Tongue (tissue), 1 donor: ENCODE measurements at regions not wholly inside any gene's neighbourhood (a gene's known extent, or its start where the extent isn't known, plus 50 kb on each side); places are given as distances from the start of the nearest gene placed in this dataset.
"Not testable (repeated sequence)": the region's sequence is repeated elsewhere in the genome, so short reads cannot be mapped to it uniquely, and the experiment has no call there.

Source experiments
- DNase-seq: peaks from one replicate; pipeline ENCODE4 v3.0.0-alpha.2; 2015

DNA sequence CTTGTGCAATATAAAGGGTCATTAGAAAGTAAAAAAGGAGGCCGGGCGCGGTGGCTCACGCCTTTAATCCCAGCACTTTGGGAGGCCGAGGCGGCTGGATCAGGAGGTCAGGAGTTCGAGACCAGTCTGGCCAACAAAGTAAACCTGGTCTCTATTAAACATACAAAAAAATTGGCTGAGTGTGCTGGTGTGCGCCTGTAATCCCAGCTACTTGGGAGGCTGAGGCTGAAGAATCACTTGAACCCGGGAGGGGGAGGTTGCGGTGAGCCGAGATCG is 102.8 kb upstream of the TMPRSS2 start:
- DNase-seq: not testable (repeated sequence)

DNA sequence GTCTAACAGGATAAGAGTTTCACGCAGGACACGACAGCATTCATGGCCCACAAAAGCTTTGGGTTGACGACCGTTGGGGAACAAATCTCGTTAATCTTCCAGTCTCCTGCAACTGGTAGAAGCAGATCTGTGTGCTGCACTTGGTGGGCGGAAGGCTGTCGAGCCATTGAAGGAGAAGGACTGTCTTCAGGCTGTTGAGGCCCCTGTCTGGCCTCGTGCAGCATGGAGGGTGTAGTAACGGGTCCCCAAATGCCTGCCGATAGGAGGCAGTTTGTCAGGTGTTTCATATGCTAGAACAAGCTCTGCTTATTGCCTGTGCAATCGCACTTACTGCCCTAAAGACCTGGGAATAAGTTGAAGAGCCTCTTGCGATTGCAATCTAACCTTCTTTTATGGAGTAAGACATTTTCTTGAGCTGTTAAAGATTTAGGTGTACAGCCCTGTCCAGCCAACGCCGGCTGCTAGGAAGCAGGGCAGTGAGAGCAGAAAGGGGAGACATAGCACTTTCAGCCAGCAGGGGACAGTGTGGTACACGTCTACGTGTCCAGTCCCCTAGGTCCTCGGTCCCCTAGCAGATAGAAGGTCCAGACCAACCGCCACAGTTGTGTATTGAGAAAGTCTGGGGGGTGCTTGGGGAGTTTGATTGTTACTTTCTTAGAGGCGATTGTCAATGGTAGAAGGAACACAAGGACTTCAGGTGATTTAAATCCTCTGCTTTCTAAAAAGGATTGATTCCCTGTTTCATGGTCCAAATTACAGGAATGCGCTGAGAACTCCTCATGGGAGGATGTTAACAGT is 102.3 kb upstream of the TMPRSS2 start:
- DNase-seq: peak; percentile 73

DNA sequence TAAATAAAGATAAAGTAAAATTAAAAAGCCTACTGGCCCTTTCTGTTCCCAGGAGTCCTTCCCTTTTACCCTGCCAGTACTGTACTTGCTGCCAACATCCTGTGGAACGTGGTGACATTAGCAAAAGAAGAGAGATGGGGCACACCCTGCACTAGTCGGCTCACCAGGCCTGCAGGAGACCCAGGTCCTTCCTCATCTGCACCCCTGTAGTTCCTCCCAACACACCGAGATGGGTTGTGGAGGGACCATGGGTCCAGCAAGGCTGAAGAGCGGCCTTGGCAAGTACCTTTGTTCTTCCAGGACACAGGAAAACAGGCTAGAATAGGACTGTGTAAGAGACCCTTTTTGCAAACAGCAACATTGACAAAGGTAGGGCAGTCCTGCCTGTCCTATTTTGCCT is 98.7 kb upstream of the TMPRSS2 start:
- no peak for DNase-seq

DNA sequence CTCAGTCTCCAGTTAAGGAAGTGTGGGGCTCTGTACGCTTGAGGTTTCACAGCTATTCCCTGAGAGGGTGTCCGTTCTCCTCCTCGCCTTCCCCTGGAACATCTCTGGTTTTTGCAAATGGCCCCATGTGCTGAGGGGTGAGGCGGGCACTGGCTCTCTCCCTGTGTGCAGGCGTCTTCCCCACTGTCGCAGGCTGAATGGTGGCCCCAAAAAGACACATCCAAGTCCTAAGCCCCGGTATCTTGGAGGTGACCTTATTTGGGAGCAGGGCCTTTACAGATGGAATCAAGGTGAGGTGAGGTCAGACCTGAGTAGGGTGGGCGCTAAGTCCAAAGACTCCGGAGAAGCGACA is 98.0 kb upstream of the TMPRSS2 start:
- no peak for DNase-seq

DNA sequence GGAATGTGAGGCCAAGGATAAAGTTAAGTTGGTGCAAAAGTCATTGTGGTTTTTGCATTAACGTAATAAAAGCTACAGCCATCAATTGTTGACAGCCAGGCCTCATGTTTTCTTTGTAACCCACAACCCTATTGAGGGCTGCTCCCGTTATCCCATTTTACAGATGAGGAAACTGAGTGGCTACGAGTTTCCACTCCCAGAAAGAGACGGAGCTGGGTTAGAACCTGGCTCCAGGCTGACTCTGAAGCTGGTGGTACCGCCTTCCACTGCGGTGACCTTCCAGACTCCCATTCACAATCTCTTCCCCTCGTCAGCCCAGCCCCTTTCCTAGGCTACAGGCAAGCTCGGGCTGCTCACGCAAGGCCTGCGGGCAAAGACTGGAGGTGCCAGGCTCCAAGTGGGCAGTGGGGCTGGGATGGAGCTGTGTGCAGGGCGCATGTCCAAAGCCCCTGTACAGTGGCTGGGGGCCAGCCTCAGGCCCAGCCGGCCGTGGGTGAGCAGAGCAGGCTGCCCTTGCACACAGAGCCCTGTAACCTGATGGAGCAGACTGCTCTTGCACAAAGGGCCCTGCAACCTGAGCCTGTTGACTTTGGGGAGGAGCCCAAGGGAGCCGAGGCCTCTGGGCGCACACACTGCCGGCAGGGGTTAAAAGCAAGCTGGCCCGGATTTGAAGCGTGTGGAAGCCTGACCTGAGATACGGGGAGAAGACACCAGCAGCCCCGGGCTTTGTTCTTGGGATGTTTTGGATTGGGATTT is 97.4 kb upstream of the TMPRSS2 start:
- peak; percentile 27 for DNase-seq

DNA sequence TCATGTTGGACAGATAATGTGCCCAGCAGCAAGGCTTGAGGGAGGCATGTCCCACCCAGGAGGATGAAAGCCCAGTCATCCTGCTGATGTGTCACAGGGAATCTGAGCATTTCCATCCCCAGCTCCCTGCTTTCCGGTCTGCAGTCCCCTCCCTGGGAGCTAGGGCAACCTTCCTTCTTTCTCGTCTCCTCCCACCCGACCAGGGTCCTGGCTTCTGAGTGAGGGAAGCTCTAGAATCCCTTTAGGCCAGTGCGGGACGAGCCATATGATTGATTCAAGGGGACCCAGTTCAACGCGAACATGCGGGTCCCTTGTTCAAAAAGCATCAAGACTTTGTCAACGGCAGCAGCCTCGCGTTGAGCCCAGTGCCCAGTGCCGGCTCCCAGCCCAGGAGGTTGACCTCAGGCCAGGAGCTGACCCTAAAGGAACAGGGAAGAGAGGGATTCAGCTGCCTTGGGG is 96.7 kb upstream of the TMPRSS2 start:
- DNase-seq: no peak

DNA sequence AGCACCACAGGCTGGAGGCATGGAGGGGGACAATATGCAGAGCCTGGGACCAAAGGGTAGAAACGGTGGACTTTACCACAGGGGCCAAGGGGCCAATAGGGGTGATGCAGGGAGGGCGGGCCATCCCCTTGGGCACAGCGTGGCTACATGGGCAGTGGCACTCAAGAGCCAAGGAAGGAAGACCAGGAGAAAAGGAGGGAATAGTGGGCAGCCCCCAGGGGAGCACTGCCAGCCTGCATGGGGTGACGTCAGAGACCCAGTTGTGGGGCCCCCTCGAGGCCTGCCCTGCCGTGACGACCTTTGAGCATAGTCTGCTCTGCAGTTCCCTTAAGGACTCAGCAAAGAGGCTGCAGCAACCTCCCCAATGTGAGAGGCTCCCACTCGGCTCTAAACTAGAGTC is 95.5 kb upstream of the TMPRSS2 start:
- no peak for DNase-seq

DNA sequence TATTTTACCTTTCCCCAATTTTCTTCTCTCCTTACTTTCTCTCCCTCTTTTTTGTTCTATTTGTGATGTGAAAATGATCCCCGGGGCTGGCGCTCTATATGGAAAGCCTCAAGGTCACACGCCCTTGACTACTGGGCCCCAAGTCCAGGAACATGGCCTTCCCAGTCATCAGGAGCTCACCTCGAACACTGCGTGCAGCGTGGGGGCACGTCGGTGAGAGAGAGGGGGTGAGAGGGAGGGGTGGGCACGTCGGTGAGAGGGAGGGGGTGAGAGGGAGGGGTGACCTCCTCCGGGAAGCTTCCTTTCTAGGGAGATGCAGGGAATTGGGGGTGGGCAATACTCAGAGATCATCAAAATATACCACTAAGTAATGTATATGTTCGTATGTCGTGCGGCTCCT is 94.6 kb upstream of the TMPRSS2 start:
- no peak for DNase-seq

DNA sequence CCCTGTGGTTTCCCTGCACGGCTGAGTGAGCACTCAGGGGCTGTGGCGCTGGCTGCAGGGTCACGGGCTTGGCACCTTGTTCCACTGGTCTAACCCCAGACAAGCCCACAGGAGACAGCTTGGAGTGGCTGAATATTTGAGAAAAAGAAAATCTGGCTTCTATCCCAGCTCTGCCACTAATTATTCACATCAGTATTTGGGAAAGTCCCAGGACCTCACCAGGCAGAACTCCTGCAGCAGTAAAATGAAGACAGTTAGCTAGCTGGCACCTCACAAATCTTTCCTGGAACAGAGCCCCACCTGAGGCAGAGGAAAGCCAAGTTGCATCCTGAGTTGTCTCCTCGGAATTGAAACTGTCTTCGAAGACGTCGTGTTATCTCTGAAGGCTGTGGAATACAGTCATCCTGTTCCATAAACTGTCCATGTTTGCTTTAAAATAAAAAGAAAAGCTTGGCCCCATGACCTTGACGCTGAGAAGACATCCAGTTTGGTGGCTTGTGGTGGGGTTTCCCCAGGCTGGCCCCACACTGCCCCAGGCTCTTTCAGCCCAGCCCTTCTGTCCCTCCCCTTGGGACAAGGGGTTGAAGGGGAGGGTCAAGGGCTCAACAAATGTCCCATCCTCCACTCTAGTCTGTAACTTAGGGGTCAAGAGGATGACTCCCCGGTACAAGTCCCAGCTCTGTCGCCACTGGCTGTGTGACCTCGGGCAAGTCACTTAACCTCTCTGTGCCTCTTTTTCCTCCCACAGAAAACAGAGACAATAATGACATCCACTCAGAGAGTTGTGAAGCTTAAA is 93.8 kb upstream of the TMPRSS2 start:
- DNase-seq: no peak

DNA sequence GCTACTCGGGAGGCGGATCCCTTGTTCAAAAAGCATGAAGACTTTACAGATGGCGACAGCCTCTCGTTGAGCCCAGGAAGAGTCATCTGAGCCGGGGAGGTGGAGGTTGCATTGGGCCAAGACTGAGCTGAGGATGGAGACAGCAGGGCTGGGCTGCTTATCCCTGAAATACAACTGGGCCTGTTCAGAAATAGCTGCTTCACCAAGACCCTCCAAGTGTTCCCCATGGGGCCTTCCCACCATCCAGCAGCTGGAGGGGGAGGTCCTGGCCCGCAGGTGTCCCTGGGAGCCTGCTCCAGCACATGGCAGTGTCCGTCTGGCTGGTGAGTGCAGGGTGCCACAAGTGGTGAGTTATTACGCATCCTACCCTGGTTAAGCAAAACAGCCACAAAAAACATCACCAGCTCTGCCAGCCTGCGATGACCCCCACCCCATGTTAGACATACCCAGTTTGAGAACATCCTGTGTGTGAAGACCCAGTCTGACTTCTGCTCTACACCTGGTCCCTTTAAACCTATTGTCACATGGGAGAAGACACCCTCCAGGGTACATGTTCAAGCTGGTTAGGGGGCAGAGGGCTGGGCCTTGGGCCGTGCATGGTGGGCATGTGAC is 93.1 kb upstream of the TMPRSS2 start:
- DNase-seq: no peak

DNA sequence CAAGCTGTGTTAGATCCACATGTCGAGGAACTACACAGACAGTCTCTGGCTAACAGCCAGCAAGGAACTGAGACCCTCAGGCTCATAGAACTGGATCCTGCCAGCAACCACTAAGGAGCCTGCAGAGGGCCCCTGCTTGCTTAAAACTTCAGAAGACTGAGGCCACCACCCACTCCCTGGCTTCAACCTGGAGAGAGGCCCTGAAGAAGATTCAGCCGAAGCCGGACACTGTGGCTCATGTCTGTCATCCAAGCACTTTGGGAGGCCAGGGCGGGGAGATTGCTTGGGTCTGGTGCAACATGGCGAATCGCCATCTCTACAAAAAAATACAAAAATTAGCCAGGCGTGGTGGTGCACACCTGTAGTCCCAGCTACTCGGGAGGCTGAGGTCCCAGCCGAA is 92.6 kb upstream of the TMPRSS2 start:
- no peak for DNase-seq

DNA sequence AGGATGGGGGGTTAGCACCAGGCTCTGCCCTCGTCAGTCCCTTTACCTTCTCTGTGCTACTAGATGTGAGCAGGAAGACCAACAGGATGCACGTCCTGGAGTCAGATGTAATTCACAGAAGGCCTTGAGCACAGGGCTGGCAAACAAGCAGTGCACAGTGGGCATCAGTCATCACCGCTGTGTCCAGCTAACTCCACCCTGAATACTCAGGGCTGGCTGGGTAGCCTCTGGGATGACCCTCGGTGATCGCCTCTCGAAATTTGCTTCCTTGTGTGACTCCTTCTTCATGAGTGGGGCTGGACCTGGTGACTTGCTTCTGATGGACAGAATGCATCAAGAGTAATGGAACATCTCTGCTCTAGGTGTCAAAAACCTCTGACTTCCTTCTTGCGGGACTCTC is 92.2 kb upstream of the TMPRSS2 start:
- DNase-seq: no peak

DNA sequence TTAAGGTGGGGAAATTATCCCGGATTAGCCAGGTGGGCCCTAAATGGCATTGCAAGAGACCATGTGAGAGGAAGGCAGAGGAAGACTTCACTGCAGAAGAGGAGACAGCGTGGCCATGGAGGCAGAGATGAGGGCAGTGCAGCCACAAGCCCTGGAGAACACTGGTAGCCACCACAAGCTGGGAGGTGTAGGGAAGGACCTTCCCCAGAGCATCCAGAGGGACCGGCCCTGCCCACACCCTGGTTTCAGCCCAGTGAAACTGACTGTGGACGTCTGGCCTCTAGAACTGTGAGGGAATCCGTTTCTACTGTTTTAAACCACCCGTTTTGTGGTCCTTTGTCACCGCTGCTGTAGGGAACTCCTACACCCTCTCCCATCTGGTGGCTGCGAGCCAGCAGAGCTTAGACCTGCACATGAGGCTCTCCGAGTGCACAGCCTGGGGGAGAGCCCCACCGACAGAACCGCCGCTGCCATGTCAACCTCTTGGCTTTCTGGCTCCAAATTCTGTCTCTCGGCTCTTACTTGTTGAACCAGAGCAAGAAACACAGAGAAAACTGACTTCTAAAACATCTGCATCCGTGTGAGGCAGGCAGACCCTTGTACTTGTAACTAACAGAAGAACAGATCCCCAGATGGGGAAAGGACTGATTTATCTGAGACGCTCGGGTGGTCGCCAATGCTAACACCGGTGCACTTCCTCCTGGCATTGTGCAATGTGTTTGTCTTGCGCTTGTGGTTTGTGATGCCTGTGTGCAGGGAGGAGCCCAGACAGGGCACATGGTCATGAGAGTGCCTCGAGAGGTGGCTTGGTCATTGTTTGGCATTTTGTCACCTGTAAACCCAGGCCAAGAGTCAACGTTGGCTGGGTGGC is 90.8 kb upstream of the TMPRSS2 start:
- no peak for DNase-seq

DNA sequence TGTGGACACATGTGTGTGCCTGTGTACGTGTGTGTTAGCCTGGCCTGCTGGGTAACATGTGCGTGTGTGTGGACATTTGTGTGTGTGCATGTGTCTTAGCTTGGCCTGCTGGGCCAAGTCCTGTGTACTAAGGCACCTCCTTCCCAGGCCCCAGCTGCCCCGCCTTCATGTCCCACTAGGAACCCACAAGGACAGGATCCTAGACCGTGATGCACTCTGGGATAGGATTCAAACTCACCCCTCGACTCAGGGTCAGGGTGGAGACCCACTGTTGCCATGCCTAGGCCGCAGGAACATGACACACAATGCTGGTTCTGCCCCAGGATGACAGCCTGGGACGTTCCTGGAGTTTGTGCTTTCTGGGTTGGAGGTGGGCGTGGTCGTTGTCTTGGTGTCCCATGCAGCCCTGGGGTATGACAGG is 89.9 kb upstream of the TMPRSS2 start:
- no peak for DNase-seq

DNA sequence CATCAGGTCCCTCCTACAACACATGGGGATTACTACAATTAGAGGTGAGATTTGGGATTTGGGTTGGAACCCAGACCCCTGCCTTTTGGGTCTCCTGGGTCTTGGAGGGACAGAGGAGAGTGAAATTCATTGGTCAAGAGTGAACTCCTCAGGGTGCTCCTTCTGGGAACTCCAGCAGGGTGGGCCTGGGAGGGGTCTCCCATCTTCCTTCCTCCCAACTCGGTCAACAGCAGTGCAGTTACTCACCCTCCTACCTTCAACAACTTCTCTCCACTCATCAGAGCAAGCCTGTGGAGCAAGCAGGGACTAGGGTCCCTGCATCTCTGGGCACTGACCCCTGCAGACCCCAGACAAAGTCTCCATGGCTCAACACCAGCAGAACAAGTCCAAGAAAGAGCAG is 89.3 kb upstream of the TMPRSS2 start:
- DNase-seq: no peak

DNA sequence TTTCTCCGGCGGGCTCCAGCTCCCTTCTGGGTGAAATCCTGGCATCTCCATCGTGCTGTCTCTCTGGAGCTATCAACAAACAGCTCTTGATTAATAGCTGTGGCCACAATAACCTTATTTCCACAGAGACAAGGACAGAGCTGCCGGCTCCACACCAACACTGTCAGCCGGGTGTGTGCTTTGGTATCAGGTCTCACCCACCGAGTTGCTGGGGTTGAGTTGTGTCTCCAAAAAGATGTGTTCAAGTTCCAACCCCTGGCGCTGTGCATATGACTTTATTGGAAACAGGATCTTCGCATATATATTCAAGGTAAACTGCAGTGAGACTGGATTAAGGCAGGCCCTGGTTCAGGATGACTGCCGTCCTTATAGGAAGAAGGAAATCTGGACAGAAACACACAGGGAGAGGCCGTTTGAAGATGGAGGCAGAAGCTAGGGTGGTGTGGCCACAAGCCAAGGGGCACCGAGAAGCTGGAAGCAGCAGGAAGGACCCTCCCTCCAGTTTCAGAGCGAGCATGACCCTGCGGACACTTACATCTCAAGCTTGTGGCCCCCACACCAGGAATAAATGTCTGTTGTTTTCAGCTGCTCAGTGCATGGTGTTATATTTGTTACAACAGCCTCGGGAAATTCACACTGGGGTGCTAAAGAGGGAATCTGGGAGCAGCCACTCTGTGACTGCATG is 88.4 kb upstream of the TMPRSS2 start:
- DNase-seq: no peak

DNA sequence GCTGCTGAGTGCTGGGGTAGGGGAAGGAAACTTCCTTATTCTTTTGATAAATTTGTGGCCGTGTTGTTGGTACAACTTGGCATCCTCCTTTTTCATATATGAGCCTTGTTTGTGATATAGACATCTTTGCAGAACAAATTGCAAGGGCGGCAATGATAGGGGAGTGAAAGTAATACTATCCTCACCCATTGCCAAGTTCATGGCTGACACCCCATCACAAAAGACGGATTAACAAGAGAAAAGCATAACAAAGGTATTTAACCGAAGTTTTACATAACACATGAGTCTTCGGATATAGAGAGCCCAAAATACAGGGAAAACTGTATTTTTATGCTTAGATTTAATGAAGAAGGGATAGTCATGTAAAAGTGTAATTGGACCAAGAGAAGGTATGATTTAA is 86.3 kb upstream of the TMPRSS2 start:
- DNase-seq: no peak

DNA sequence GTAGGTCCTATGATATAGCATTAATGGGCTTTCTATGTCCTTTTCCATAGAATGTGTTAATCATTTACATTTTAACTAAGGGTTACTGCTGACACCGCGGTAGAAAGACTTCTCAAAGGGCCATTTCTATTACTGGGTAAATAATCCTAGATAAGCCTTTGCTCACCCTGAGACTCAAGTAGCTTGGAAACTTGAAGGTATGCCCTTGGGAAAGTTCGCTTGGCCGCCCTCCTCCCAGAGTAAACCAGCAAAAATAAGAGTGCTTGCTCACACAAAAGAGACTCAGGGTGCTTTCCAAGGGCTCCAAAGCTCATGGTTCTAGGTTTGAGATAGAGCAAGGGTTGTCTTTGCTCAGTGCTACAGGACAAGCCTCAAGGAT is 85.8 kb upstream of the TMPRSS2 start:
- no peak for DNase-seq

DNA sequence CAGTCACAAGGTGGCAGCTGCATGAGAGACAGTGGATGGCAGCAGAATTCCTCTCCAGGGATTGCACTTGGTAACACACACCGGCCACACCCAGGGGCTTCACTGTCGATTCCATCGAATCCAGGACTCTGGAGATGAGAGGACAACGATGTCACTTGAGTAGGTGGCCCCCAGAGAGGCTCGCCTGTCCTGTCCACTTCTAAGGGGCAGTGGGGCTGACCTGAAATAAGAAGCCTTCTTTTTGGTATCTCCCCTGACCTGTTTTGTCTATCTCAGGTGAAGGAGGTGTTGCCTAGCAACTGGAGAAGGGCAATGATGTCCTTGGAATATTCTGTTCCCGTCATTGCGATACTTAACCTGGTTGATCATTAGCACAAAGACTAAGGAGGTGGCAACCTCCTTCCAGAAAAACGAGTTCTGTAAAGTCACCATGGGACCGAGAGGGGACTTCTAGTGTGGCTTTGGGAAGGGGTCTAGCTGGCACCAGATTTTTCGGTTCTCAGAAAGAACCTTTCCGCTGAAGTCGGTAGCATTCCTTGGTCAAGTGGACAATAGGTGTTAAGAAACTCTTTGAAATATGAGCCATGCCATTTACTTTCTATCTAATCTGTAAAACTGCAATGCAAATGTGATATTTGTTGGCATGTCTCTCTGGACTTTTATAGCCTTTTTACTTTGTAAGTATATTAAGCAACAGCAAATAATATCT is 85.2 kb upstream of the TMPRSS2 start:
- DNase-seq: no peak

DNA sequence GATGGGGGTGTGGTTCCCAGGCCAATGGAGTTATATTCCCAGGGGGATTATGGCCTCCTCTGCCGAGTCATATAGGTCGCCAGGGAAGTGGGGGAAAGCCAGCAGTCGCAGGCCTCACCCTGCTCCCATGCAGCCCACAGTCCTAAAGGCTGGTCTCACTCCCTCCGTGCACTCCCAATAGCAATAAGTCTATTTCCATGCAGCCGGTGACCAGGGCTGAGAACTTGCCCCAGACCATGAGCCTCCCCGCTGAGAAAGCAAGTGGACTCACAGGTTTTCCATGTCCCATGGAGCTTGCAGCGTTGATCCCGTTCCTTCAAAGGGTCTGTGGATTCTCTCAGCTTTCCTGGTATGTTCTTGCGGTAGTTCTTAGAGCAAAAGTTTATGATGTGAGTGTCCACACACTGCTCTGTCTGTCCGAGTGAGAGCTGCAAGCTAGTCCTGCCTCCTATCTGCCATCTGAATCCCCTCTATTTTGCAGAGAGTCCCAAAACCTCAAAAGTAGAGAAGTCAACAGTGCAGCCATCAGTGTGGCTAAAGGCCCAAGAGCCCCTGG is 81.7 kb upstream of the TMPRSS2 start:
- no peak for DNase-seq
